Neural crest cell (in vitro differentiated cells): ENCODE measurements at regions not wholly inside any gene's neighbourhood (a gene's known extent, or its start where the extent isn't known, plus 50 kb on each side); places are given as distances from the start of the nearest gene placed in this dataset.

Source experiments
- DNase-seq: peaks from one replicate; pipeline ENCODE4 v3.0.0; 2021; ENCODE audit warnings: low read depth, mixed read lengths, low spot score
- H3K27ac Mint-ChIP-seq: one replicate; pipeline ENCODE4 v1.8.0; 2021; ENCODE audit warnings: mild to moderate bottlenecking, mixed read lengths; ENCODE audit not compliant: unreplicated experiment
- H3K27me3 Mint-ChIP-seq: 2 replicates; pipeline ENCODE4 v1.8.0; 2021; ENCODE audit warnings: low read depth, mild to moderate bottlenecking, mixed read lengths
- H3K36me3 Mint-ChIP-seq: 2 replicates; pipeline ENCODE4 v1.8.0; 2021; ENCODE audit warnings: low read depth, mild to moderate bottlenecking, mixed read lengths
- H3K4me1 Mint-ChIP-seq: 2 replicates; pipeline ENCODE4 v1.8.0; 2021; ENCODE audit warnings: mixed read lengths
- H3K4me3 Mint-ChIP-seq: one replicate; pipeline ENCODE4 v1.8.0; 2021; ENCODE audit warnings: mild to moderate bottlenecking, mixed read lengths
- H3K9me3 Mint-ChIP-seq: 2 replicates; pipeline ENCODE4 v1.8.0; 2021; ENCODE audit warnings: mixed read lengths
- TF ChIP-seq, protein P1 (sequence below): fragments of 200-600 bp; sonication (generic); conservative IDR thresholded peaks from 2 replicates; pipeline ENCODE4 v1.5.0; 2021; ENCODE audit warnings: antibody characterized with exemption, mild to moderate bottlenecking

DNA sequence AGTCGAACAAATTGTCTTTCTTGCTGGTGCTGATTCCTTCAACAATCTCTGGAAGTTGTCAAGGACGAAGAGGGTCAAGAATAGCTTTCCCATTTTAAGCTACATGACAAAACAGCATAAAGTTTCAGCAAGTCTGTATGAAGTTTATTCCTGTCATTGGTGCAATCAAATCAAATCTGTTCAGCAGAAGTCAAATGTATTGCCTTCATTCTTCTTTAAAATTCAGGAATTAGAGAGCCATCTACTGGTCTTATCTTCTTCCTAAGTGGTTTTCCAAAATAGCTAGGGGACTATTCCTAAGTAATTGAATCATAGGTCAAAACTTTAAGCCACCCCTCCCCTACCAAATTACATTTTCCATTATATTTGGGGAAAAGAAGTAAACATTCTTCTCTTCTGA, 990.2 kb downstream of the GALC start:
- H3K36me3 Mint-ChIP-seq, result no peaks in the 10 kb centered on the region
- no peak overlapping the region for H3K4me3 Mint-ChIP-seq
- H3K27ac Mint-ChIP-seq, result no peak overlapping the region
- TF ChIP-seq, protein P1, sequence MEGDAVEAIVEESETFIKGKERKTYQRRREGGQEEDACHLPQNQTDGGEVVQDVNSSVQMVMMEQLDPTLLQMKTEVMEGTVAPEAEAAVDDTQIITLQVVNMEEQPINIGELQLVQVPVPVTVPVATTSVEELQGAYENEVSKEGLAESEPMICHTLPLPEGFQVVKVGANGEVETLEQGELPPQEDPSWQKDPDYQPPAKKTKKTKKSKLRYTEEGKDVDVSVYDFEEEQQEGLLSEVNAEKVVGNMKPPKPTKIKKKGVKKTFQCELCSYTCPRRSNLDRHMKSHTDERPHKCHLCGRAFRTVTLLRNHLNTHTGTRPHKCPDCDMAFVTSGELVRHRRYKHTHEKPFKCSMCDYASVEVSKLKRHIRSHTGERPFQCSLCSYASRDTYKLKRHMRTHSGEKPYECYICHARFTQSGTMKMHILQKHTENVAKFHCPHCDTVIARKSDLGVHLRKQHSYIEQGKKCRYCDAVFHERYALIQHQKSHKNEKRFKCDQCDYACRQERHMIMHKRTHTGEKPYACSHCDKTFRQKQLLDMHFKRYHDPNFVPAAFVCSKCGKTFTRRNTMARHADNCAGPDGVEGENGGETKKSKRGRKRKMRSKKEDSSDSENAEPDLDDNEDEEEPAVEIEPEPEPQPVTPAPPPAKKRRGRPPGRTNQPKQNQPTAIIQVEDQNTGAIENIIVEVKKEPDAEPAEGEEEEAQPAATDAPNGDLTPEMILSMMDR, result no peak
- DNase-seq, result no peak
- no peaks in the 10 kb centered on the region for H3K4me1 Mint-ChIP-seq
- H3K27me3 Mint-ChIP-seq, result no peaks in the 10 kb centered on the region
- peaks cover 5% of the 10 kb centered on the region for H3K9me3 Mint-ChIP-seq

DNA sequence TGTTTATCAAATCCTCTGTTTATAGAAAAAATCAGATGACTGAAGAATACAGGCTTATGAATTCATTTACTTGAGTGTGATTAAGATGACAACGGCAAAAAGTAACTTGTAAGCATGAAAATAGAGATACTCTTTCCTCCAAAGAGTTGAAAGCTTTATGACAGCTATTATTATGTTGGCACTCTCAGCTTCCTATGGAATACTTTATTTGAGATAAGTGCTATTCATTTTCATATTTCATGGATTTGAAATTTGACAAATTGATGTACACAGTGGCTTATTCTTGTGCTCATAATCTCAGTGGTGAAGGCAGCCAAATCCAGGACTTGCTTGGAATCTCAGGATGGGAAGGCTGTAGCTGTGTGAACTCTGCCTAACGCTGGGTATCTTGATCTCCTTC, 991.6 kb downstream of the GALC start:
- Mint-ChIP-seq H3K4me1 (no peaks in the 10 kb centered on the region), H3K27ac (no peak overlapping the region), H3K27me3 (no peaks in the 10 kb centered on the region), H3K4me3 (no peak overlapping the region), H3K9me3 (no peaks in the 10 kb centered on the region), H3K36me3 (no peaks in the 10 kb centered on the region)
- DNase-seq, result no peak
- TF ChIP-seq, protein P1, result no peak

DNA sequence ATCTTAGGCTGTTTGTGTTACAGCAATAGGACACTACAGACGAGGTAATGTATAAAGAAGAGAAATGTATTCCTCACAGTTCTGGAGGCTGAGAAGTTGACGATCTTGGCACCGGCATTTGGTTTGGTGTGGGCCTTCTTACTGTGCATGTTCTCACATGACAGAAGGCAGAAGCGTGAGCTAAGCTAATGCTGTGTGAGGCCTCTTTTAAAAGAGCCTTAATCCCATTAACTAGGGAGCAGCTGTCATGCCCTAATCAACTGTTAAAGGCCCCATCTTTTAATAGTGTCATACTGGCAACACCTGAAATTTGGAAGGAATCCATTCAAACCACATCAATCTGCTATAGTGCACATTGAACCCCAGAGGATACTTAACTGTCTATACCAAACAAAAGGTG, 992.9 kb downstream of the GALC start:
- Mint-ChIP-seq H3K27ac (no peak overlapping the region), H3K9me3 (no peaks in the 10 kb centered on the region), H3K4me1 (no peaks in the 10 kb centered on the region), H3K36me3 (no peaks in the 10 kb centered on the region), H3K27me3 (no peaks in the 10 kb centered on the region), H3K4me3 (no peak overlapping the region)
- DNase-seq, result no peak
- TF ChIP-seq, protein P1, result no peak

DNA sequence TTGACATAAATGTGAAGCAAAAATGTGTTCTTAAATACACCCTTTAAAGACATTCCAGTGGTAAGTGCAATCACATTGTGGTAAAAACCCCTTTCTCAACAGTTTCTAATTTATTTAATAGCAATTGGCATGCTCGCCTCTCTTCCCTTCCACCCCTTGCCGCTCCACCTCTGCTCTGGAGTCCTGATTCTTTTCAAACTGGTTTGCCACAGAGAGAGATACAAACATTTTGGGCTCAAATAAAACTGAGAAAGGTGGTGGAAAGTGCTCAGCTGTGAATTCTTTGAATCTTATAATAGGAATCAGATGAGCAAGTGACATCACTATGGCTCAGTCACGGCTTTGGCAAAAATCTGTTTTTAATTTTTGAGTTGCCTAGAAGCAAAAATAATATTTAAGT, 993.9 kb downstream of the GALC start:
- Mint-ChIP-seq H3K36me3 (no peaks in the 10 kb centered on the region), H3K27me3 (no peaks in the 10 kb centered on the region), H3K27ac (no peak overlapping the region), H3K4me1 (no peaks in the 10 kb centered on the region), H3K4me3 (no peak overlapping the region), H3K9me3 (no peaks in the 10 kb centered on the region)
- TF ChIP-seq, protein P1, result no peak
- DNase-seq, result no peak

DNA sequence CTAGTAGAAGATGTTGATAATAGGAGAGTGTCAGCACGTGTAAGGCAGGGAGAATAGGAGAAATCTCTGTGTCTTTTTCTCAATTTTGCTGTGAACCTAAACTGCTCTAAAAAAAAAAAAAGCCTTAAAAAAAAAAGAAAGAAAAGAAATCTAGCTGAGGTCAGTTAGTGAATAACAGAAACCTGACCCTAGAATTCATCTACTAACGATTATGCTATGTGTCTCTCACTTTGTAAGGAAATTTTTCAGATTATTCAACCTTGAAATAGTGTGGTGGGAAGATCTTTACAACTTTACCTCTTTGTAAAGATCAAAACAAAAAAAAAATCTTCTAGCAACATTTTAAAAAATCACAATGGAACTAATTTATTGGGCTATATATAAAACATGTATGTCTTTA, 995.7 kb downstream of the GALC start:
- no peaks in the 10 kb centered on the region for H3K4me1 Mint-ChIP-seq
- no peak for DNase-seq
- no peaks in the 10 kb centered on the region for H3K36me3 Mint-ChIP-seq
- no peaks in the 10 kb centered on the region for H3K9me3 Mint-ChIP-seq
- H3K4me3 Mint-ChIP-seq, result no peak overlapping the region
- no peak overlapping the region for H3K27ac Mint-ChIP-seq
- TF ChIP-seq, protein P1, result no peak
- H3K27me3 Mint-ChIP-seq, result no peaks in the 10 kb centered on the region

DNA sequence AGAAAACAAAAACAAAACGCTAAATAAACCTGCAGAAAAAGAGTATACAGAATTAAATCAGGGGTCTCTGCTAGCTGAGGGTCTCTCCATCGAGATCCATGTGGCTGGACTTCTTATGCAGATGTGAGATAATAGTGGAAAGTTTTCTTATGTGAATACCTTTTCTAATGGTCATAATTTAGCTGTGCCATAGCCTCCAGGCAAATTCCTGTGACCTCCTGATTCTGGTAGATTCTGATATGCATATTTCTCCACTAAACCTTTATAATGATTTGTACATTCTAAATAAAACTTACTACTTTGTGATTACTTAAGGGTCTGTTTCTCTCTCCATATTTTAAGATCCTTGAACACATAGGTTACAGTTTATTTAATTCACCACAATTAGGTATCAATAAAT, 1002.6 kb downstream of the GALC start:
- DNase-seq, result no peak
- no peaks in the 10 kb centered on the region for H3K4me1 Mint-ChIP-seq
- no peaks in the 10 kb centered on the region for H3K9me3 Mint-ChIP-seq
- H3K4me3 Mint-ChIP-seq, result no peak overlapping the region
- TF ChIP-seq, protein P1, result no peak
- no peaks in the 10 kb centered on the region for H3K27me3 Mint-ChIP-seq
- no peaks in the 10 kb centered on the region for H3K36me3 Mint-ChIP-seq
- no peak overlapping the region for H3K27ac Mint-ChIP-seq
